Activated CD8-positive, alpha-beta memory T cell treated with anti-CD3 and anti-CD28 coated beads, Interleukin-2, amount 50 U/mL, for 4 hours (primary cell): ENCODE measurements at regions not wholly inside any gene's neighbourhood (a gene's known extent, or its start where the extent isn't known, plus 50 kb on each side); places are given as distances from the start of the nearest gene placed in this dataset.

Experiments
- DNase-seq: peaks from one replicate; pipeline ENCODE4 v3.0.0-alpha.2; 2020

DNA sequence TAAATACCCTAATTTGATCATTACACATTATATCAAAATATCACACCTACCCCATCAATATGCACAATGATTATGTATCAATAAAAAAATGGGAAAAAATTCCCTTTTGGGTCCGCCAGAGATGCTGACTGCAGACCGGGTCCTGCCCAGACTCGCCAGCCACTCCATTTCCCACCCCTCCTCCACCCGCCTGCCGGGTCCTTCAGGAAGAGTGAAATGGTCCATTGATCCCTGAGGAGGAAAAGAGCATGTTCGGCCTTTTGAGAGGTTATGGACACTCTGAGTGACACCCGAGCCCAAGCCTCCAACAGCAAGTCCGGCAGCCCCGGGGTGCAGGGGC lies 123.9 kb upstream of the ZFHX3 start:
- DNase-seq = no peak

DNA sequence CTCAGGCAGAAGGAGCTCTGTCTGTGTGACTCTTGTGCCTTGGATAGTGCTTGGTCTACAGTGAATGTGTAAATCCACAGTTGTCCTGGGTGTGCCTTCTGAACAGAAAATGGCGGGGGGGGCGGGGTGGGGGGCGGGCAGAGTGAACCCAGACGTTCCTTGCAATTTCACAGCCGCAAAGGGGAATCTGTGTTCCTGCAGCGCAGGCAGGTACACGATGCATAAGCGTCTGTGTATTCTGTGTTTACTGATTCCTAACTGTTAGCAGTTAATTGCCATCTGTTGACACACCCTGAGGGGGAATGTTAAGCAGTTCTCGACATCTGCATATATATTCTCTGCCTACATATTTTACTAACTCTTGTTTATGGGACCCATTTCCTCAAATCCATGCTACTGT lies 123.5 kb upstream of the ZFHX3 start:
- DNase-seq = no peak

DNA sequence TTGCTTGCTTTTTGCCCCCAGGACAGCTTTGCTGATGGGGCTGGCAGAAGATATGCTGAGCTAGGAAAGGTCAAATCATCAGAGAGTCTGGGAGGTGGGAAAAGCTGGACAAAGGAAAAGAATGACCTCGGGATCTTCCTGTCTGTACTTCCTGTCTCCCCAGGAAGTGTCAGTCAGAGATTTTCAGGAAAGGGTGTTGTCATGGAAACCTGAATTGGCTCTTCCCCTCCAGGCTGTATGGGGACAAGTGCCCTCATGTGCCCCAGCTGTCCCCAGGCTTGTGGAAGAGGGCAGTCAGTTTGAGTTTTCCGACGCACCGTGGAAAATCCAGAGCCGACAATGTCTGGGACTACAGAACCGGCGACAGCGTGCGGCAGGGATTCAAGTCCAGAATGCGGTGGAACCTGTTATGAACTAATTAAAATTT lies 122.7 kb upstream of the ZFHX3 start:
- no peak for DNase-seq

DNA sequence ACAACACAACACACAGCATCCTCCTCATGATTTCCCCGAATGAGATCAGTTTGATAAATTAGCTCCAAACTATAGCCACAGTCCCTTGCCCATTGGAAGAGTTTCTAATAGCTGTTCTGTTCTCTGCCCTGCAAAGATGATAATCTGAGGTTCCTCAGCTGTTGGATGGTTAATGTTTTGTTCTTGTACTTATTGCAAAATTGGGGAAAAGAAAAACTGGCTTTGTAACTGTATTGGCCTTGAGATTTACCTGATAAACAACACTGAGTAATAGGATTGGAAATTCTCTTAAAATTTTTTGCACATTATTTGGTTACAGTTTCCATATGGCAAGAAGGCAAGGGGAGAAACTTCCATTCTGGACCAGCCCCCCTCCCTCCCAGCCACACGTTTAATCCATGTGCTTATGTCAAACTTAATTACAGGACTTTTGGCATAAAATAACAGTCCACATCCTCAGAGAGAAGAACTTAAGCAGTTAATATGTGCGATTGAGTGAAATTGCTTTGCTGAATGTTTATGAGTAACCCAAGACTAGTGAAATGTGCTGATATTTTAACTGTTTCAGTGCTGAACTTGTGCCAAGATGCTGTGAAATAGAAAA lies 119.1 kb upstream of the ZFHX3 start:
- no peak for DNase-seq

DNA sequence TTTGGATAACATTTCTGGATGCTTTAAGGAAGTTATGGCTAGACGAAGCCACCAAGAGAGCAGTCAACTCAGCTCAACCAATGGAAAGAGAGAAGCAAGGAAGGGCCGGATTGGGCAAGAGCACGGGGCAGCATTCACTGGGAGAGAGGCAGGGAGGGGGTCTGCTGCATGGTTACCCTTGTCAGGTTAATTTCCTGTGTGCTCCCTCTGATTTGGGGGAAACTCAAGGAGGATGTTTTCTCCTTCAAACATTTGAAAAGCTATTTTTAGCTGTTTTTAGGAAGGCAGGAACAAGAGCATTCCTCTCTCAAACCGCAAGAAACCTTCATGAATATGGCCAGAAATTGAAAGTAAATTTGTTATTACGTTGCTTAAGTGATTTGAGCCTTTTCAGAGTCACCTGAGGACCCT lies 118.5 kb upstream of the ZFHX3 start:
- DNase-seq = no peak

DNA sequence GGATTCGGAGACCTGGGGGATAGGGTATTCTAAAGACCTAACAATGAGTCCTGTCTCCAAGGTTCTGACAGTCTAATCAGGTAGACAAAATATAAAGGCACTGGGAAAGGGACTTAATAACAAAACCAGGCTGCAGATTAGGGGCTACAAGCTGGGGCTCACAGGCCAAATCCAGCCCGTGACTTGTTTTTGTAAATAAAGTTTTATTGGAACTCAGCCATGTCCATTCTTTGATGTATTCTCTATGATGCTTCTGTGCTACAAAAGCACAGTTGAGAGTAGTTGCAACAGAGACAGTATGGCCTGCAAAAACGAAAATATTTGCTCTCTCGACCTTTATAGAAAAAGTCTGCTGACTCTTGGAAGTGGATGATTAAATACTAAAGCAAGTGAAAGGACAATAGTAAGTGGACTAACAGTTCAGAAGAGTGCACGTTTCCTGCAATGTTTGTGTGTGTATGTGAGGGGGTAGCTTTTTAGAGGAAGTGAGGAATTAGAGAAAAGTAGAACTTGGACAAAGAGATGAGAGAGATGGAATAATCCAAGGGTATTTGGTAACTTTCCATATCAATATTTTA lies 115.4 kb upstream of the ZFHX3 start:
- no peak for DNase-seq

DNA sequence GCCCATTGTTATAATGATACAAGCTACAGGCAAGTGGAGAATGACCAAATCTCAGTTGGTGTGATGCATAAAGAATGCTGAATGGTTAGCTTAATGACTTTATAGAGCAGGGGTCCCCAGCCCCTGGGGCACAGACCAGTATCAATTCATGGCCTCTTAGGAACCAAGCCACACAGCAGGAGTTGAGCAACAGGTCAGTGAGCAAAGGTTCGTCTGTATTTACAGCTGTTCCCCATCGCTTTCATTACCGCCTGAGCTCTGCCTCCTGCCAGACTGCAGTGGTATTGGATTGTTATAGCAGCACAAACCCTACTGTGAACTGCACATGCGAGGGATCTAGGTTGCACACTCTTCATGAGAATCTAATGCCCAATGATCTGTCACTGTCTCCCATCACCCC lies 114.0 kb upstream of the ZFHX3 start:
- no peak for DNase-seq

DNA sequence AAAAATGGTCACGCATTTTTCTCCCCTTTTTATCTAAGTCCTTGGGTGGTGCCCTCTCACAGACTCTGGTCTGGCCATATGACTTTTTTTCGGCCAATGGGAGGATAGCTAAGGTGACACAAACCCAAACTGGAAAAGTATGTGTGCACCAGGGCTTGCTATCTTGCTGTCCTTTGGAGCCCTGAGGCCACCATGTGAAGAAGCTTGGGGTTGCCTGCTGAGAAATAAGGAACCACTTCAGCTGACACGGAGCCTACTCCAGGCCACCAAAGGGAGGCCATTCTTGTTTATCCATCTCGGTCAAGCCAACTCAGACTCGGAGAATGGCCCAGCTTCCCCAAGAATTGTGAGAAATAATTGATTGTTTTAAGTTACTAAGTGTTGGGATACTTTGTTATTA lies 111.4 kb upstream of the ZFHX3 start:
- no peak for DNase-seq

DNA sequence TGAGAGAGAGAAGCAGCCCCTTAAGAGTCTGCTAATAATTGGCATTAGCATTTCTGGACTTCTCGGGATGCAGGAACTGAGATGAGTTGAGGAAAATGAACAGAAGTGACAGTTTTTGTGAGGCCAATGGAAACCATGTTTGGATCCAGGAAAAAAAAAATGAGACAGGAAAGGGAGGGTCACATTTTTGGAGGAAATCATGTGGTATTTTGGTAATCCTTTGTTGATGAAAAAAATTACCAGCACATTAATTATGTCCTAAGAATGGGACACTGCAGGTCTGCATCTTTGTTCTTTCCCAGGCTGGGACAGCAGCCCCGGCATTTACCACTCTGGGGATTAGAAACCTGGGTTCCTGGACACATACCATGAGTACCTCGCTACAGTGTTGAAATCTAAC lies 109.9 kb upstream of the ZFHX3 start:
- DNase-seq = no peak

DNA sequence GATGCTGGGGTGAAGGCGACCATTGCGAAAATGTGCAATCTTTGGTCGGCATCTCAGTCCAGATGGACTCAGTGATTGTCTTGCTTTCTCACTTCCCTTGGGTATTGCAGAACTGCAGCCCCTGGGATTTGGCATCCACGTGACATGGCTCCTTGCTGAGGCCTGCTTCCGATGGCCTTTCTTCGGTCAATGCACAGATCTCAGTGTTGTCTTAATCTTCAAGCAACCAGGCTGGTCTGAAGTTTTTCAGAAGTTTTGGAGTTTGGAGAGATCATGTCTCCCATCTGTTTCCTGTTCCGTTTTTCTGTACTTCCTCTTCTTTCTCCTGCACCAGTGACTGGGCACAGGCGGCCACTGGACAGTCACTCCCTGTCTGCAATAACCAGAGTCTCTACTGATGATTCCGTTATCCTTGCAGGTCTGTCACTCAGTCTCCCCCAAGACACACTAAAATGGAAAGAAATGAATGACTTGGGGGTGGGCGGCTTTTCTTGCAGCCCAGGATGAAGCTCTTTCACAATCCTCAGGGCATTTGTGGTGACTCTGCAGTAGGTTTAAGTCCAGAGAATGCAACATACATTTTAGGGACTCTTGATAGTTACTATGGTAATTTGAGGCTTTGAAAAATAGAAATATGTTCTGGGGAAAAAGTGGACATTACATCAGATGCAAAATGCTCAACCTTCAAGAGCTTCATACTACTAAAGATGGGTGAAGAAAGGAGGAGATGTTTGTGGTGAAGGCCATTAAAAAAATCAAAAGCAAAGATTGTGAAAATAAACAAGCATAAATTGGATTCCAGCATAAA lies 106.3 kb upstream of the ZFHX3 start:
- no peak for DNase-seq

DNA sequence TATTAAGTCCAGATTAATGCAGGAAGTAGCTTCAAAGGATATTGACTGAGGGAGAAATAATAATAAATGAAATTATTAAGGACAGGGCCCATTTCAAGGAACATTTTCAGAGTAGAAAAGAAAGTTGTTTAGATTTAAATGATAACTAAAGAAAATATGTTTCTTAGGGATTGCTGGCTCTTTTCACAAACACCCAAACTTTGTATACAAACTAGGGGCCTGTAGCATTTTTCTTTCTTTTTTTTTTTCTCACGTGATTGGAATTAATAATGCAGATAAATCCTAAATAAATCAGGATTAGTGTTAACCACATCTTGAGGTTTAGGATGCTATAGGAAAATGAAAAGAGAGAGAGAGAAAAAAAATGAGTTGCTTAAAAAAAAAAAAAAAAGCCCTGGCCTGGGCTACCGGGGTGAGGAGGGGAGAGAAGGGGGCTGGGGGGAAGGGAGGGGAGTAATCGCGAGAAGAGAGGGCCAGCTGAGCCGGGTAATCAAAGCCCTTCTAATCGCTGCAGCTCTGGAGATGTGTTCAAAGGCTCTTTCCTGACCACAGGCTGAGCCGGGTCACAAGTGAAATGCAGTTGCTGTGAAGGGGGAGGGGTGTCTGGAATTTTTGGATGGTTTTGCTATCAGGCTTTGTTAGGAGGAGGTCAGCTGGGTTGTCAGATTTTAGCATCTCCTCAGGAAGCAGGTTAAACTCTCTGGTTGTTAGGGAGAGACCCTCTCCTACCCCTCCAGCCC lies 104.6 kb upstream of the ZFHX3 start:
- no peak for DNase-seq

DNA sequence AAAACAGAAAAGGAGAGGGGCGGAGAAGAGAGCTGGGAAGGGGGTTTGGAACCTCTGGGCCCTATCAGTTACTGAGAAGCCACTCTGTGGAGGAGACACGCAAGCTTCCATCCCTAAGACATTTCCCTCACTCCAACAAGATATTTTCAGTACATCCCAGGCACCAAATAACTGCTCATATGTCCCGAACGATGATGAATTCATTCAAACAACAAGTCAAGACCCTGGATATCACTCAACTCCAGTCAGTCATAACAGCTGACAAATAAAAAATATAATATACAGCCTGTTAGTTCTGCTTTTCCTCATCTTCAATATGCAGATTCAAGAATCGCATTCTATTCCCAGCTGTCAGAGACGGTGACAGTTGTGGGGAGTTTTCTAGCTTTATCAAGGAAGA lies 104.0 kb upstream of the ZFHX3 start:
- no peak for DNase-seq

DNA sequence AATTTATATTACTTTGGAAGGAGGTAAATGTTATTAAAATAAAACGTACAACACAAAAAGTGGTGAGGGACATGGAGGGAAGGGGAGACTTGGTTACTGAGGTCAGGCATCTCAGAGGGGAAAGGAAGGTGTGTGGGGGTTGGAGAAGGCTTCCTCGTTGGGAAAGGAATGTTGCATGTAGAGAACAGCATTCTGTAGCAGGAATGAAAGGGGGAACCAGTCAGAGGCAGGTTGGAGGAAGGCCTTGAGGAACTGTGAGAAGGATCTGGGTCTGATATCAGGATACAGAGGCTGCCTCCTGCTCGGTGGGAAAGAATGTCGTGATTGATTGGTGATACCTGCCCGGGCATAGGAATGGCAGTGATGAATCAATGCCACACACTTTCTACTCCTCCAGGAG lies 103.3 kb upstream of the ZFHX3 start:
- no peak for DNase-seq

DNA sequence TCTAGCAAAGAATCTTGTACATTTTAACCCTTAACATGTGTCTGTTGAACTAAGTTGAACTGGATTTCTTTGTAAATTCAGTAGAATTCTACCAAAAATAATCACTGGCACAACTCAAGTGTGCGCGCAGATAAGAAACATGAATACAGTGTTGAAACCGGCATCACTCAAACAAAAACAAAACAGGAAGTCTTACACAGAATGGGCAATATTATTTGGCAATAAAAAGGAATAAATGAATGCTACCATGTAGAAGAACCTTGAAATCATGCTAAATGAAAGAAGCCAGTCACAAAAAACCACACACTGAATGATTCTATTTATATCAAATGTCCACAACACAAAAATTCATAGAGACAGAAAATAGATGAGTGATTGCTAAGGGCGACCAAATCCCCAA lies 102.9 kb upstream of the ZFHX3 start:
- DNase-seq = no peak

DNA sequence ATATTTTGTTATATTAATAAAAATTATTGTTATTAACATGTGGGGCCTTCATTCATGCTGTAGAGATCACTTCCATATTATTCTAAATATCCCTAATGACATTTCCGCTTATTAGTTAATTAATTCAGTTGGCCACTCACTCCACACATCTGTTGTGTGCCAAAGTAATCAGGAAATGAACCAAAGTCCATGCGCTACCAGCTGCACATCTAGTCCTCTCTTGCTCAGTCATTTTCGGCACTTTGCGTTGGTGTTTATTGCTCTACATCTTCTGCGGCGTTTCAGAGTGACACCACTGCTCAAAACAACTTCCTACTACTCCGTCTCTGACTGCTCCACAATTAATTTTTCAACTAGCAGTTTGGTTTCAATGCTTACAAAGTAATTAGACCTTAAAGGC lies 101.4 kb upstream of the ZFHX3 start:
- DNase-seq = no peak

DNA sequence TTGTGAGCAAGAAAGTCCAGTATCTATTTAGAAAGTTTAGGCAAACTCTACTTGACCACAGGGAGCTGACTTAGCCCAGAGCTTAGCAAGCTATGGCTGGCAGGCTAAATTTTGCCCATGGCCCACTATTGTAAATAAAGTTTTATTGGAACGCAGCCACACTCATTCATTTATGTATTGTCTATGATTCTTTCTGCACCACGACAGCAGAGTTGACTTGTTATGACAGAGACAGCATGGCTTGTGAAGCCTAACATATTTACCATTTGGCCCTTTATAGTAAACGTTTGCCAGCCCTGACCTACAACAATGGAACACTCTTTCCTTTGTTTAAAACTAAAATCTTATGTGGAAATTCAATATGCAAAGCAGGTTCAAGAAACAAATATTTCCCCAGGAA lies 100.0 kb upstream of the ZFHX3 start:
- DNase-seq = no peak

DNA sequence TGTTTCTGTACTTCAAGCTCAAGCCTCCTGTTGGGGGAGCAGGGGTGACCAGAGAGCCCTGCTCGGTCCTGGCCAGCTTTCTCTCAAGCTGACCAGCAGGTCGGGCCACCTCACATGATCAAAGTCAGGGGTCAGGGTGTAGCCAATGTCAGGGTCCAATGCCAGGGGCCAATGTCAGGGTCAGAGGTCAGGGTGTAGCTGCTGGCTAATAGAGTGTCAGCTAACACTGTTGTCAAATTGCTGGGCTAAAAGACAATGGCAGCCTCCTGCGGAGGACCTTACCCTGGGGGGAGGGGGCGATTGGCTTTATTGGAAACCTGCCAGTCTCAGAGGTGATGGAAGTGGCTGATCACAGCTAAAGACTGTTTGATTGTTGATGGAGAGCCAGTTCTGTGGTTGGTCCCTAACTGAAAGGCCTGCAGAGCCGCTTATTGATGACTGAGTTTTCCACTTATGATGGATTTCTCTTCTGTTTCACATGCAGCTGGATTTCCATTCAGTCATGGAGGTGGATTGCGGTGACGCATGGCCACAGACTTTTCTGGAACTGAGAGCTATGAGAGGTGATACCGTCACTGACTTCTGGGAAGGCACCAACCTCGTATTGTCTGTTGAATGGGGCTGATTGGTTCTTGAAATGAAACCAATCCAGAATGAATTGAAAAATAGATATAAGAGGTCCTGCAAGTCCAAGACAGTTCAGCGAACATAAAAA lies 97.4 kb upstream of the ZFHX3 start:
- DNase-seq = no peak

DNA sequence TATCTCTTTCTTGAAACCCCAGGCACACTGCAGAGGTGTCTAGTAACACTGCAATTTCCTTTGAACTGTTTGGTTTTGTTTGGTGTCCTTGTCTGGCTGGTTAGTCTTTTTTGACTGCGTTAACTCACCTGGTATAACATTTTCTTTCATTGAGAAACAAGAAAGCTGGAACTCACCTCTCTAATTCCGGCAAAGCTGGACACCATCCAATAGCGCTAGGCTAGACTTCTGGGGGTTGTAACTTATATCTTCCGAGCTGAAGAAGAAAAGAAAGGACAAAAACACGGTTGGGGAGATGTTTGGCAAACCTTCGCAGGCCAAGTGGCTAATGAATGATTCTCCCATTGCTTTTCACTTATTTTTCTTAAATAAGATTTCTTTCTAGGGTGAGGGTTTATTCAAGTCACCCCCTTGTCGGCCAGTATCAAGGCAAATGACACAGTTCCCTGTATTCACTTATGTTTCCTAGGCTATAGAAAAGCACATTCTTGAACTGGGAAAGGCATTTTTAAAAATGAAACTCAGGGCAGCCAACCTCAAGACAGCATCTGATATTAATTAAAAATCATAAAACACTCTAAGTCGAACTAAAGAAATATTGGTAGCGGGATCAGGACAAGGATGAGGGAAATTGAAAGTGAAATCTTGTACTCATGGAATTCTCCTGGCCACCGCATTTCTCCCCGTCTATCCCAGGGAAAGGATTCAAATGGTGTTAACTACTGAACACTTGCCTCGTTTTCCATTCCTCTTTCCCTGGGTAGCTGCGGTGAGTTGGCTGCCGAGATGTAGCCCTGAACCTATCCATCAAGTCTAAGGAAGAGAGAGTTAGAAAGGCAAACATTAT lies 95.9 kb upstream of the ZFHX3 start:
- no peak for DNase-seq

DNA sequence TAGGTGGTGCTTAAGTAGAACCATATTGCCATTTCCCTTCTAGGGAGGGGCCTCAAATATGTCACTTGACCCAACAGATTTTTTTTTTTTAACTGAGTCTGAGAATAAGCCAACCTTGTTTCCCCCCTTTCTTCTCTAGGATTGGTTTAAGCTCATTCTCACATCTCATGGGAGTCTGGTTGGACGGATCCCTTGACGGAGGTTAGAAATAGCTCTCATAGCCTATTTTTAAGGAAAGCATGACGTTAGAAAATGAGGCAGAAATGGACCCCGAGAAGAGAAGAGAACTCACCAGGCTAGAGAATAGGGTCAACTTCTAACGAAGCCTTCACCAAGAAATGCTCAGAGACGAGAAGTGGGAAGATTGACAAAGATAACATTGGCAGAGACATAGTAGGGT lies 95.1 kb upstream of the ZFHX3 start:
- no peak for DNase-seq

DNA sequence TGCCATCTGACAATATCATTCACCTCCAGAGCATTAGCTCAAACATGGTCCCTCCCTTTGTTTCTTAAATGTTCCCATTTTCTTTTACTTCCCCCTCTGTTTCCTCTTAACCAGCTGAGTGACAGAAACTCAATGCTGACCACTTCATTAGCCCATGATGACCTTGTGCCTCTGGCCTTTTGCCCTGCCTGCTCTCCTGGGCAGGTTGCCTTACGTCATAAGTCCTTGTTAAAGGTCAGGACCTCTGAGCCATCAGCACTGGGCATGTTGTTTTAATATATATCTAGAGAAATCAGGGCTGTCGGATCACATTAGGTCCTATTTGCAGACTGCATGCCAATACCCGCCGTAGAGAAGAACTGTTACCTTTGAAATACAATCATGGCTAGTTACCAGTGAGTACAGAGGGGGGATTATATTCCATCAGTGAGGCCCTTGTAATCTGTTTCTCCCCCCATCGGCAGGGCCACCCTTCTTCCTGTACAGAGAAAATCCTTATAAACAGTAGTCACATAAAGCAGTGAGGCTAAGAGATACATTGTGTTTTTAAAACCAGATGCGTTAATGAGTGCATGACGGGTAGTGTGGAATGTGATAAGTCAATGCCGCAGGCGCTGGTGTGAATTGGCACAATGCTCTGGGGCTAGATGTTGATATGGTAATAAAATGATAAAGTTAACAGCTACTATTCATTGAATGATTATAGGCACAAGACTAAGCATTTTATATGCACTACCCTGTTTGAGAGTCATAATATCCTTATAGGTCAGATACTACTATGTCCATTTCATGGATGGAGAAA lies 94.3 kb upstream of the ZFHX3 start:
- DNase-seq = no peak

DNA sequence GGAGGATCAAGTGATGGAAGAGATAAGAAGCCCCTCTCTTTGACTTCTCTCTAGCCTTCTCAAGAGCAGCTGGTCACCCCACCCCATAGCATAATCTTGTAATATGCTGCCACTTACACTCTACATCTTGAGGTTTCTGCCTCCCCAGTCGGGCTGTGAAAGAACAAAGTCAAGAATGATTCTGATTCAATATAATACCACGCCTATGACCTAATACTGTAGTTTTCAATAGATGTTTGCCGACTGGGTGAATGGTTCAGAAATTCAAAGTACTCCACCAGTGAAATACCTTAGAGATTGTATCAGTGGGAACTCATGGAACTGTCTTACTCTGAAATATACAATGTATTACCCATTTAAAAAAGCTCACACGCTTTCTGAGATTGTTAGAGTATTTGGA lies 93.0 kb upstream of the ZFHX3 start:
- no peak for DNase-seq
